ENCODE measurements at regions not wholly inside any gene's neighbourhood (a gene's known extent, or its start where the extent isn't known, plus 50 kb on each side); places are given as distances from the start of the nearest gene placed in this dataset.

DNA sequence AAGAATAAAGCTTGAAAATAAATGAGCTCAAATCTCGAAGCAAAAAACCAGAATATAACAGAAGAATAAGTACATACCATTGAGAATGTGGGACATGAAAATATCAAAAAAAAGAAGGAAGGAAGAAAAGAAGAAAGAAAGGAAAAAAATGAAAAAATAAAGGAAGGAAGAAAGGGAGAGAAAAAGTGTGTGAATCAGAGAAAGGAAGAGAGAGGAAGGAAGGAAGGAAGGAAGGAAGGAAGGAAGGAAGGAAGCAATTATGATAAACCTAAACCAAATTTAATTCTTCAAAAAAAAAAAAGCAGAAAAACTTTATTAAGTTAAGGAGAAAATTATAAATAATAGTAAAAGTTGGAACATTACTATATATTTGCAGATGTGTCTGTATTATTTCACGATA, 949.8 kb downstream of the NLGN4X start:
- no peak for DNase-seq

DNA sequence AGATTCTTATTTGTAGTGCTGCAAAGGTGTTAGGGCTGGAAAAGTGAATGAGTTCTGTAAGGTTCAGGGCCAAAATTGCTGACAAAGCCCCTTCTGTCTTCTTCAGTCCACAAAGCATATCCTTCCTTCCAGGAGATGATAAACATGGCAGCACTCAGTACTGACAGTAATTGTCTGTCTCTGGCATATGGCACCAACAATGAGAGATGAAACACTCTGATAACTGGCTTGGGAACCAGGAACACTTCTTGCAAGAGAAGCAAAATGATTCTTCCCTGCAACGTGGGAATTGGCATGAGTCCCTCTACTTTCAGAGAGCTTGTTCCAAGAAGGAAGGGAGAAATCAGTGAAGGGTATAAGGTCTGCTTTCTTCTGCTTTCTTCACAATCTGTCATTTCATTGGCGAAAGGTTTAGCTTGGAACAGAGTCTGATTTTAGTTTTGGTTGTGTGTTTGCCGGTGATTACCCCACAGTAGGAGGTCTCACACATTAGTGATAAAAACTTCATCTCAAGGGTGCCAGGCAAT, 963.3 kb downstream of the NLGN4X start:
- no peak for DNase-seq

DNA sequence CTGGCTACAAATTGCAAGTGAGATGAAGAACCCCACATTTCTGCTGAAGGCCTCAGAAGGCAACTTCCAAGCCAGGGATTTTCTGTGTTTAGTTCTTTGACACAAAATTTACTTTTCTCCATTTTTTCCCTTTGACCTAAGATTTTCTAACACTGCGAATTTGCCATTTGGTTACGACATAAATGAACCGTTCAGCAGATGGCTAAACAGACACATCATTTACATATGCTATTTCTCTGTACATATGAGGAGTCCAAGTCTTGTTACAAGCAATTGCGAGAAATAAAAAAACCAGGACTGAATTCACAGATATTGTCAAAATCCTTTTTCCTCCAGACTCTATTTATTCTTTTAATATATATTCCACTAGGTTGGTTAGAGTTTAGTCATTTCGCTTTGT, 978.6 kb downstream of the NLGN4X start:
- DNase-seq, result no peak

DNA sequence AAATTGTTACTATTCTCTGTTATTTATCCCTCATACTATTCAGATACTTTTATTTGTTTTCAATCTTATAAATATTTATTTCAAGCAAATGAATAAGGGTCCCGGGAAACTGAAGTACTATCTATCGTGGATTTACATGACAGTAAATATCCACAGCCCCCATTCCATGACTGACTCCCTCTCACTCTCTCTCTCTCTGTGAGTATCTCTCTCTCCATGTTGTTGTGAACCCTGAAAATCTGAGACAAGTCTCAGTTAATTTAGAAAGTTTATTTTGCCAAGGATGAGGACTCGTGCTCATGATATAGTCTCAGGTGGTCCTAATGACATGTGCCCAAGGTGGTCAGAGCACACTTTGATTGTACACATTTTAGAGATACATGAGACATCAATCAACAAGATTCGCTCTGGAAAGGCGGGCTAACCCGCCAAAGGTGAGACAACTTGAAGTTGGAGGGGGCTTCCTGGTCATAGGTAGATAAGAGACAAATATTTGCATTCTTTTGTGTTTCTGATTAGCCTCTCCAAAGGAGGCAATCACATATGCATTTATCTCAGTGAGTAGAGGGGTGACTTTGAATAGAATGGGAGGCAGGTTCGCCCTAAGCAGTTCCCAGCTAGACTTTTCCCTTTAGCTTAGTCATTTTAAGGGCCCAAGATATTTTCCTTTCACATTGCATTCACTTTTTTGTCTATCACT, 986.4 kb downstream of the NLGN4X start:
- no peak for DNase-seq

DNA sequence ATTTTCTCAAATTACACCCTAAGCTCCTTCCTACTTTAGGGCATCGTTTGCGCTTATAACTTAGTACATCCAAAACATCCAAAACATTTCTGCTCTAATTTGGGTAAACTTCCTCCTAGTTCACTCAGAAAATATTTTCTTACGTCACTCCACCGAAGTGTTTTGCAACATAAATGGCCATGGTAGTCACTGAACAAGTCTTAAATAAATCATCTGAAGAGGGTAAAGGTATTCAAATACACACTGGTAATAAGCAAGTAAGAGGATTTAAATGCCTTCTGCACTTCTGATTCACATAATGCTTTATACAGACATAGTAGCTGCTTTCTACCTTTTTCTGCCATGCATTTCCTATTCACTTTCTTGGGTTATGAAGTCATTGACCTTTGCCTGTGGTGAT, 991.9 kb downstream of the NLGN4X start:
- no peak for DNase-seq

DNA sequence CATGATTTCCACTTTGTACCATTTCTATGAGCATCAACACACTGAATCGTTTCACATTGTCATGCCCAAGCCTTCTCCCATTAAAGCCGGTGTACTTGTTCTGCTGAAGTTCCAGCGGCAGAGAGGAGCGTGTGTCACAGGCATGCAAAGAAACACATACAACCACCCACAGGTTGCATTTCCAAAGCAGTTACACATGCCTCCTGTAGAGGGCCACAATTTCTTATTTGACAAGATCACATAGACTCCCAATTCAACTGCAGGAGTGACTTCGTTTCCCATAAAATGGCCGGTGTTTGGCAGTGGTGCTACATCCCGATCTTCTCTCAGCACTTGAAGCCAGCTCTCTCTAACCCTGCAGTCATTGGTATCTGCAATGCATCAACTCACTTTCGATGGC, 992.6 kb downstream of the NLGN4X start:
- no peak for DNase-seq

DNA sequence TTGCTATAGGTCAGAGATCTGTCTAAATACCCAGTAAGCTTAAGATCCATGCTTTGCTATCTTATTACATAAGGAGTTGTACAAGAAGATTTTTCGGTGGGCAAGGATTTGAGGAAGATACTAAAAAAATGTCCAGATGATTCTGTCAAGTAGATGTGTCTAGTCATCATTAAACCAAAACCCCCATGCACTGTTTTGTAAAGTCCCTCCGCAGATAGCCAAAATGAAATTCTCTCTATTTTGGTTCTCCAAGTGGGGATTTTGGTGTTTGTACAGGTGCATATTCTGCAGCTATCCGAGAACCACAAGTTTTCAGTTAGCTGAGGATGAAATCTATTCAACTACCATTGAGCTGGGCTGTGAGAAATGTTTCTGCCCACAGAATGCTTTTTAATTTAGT, 994.8 kb downstream of the NLGN4X start:
- DNase-seq, result no peak

DNA sequence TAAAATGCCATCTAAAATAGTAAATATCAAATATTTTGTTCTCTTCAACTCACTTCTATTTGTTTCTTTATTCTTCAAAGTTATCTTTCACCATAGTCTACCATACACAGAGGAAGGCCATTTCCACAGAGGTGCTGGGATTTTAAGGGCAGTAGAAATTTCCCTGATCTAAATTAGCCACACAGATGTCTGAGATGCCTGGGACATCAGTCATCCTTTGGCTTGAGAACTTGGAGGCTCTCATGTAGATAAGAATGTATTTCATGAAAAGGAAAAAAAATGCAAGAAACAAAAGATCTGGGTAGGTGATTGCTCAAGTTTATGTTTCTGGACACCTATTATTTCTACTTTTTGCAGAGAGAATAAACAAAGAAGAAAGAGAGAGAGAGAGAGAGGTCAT, 1008.2 kb downstream of the NLGN4X start:
- no peak for DNase-seq

DNA sequence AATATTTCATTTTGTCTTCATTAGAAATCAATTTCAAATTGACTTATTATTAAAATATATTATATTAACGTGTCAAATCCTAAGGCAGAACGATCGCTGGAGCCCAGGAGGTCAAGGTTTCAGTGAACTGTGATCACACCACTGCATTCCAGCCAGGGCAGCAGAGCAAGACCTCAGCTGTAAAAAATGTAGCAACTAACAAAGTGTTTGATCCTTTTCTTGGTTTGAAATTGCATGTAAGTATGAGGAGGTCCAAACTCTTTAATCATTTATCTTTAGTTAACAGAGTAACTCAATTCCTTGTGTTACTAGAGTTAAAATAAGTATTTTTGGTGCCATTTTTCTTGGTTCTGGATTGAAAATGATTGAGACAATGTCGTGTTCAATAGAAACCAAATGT, 1033.9 kb downstream of the NLGN4X start:
- no peak for DNase-seq

DNA sequence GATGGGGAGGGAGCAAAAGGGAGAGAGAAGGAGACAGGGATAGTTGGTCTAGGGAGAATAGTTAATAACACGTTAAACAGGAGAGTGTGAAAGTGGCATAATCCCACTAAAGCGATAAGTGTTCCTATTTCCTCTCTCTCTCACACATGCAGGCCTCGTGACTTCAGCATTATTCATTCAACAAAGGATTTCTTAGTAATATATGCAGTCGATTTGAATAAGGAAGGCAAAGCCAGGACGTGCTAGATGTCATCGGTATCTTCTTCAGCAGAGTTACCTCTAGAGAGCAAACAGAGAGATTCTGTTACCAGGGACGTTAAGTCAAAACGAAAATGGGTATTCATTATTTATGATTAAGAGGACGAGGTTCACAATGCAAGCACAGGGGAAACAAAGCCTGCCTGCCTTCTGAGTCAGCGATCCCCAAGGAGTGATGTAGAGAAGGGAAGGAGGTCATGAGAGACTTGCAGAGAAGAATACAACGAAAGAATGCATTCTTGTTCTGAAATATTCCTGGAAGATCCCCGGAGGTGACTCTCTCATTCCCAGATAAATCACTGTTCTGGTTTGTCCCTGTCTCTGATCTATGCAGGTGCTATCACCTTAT, 1048.4 kb downstream of the NLGN4X start:
- no peak for DNase-seq

DNA sequence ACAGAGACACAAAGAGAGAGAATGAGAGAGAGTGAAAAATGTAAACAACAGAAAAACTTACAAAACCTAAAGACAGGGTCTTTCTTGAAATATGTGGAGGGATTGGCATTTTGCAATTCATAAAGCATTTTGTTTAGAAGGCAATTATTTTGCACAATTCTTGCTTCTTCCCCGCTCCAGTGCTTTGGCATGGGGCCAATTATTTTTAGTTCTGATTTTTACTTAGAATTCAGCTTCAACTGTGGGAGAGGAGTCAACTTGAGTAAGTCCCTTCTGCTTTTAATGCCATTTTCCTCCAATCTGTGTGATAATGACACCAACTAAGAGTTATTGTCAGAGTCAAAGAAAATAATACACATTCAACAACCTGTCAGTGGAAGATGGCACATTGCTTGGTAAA, 1051.9 kb downstream of the NLGN4X start:
- no peak for DNase-seq

DNA sequence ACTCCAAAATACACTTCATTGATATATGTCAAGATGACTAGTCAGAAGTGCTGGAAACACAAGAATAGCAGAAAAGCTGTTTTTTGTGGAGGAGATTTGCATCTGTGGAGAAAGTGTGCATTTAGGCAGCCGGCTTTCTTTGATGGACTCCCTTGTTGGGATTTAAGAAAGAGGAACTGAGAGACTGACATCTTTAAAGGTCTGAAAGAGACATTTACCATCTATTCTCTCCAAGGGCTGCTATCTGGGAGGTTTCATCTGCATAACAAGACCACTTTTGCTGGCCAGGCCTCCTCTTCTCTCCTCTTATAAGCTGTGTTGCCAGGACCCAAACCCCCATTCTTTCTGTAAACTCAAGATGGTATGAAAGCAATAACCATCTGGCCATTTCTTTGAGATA, 1065.0 kb downstream of the NLGN4X start:
- DNase-seq, result no peak

DNA sequence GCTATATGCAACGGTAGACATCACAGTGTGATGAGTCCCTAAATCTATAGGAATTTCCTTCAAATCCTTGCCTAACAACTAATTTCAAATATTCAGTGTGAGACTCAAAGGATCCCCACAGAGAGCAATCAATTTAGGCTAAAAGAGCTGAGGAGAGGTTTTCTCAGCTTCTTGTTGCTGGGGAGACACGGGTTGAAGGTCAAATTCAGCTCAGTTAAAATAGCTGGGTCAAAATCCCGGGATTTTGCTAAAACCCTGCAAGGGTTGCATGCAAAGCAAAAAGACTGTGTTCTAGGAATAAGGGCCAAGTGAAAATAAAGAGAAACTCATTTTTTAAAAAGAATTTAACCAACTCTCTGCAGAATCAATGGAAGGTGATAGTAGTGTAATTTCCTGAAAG, 1073.4 kb downstream of the NLGN4X start:
- DNase-seq, result no peak

DNA sequence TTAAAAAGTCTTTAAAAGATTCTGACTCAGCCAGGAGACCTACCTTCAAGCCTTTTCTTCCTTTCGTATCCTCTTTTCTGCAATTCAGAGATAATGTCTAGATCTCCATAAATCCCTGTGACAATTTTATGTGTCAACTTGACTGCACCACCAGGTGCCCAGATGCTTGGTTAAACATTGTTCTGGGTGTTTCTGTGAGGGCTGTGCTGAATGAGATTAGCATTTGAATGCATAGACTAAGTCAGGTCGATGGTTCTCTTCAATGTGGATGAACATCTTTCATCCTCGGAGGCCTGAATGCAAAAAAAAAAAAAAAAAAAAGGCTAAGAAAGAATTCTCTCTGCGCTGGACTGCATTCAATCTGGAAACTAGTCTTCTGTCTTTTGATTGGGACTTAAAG, 1082.7 kb downstream of the NLGN4X start:
- no peak for DNase-seq

DNA sequence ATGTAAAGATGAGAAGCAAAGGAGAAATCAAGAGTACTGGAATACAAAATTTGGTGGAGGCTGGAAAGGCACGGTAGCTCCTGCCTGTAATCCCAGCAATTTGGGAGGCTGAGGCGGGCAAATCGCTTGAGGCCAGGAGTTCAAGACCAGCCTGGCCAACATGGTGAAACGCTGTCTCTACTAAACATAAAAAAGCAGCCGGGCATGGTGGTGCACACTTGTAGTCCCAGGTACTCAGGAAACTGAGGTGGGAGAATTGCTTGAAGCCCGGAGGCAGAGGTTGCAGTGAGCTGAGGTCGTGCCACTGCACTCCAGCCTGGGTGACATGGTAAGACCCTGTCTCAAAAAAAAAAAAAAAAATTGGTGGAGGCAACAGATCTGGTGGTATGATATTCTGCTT, 1086.0 kb downstream of the NLGN4X start:
- DNase-seq, result no peak

DNA sequence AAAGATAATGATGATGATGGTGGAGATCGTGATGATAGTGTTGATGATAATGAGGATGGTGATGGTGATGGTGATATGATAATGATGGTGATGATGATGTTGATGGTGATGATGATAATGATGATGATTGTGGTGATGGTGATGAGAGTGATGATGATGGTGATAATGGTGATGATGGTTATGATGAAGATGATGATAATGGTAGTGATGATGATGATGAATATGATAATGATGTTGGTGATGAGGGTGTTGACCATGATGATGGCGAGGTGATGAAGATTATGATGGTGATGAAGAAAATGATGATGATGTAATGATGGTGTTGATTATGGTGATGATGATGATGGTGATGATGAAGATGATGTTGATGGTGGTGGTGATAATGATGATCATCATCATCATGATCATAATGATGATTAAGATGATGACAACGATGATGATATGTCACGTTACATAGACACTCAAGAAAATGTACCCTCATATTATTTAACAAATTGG, 1106.4 kb downstream of the NLGN4X start:
- DNase-seq, result no peak

DNA sequence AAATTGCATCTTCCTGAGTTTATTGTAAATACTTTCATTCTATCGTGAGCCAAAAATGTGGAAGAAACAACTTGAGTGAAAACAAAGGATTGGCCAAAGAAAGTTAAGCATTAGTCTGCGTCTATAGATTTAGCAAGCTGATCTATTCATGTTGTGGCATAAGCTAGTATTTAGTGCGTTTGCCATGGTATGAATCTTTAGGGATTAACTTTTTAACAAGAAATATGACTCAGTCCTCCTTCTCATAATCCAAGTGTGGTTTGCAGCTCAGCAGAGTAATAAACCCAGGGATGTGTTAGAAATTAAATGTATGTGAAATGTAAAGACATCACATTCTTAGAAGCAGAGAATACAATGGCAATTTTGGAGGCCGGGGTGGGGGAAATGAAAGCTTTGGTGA, 1110.9 kb downstream of the NLGN4X start:
- DNase-seq, result no peak

DNA sequence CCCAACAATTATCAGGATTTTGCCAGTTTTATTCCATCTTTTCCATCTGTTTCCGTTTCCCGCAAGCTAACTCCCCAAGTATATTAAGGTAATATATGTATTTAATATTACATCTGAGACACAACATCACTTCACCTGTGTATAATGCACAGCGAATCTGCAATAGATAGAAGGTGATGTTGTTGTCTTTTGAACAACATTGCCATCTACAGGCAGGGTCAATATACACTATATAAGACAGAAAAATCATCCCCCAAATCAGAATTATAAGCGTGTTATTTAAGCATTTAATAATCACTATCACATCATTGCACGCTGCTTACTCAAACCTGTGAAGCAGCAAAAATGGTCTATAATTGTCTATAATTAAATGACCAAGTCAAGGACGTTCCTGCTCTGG, 1115.5 kb downstream of the NLGN4X start:
- no peak for DNase-seq

DNA sequence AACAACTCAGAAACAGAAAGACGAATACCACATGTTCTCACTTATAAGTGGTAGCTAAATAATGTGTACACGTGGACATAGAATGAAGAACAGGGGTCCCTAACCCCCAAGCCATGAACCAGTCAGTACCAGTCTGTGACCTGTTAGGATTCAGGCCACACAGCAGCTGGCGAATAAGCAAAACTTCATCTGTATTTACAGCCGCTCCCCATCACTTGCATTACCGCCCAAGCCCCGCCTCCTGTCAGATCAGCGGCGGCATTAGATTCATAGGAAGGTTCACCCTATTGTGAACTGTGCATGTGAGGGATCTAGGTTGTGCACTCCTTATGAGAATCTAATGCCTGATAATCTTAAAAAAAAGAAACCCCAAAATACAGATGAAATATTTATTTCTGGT, 1128.7 kb downstream of the NLGN4X start:
- no peak for DNase-seq

DNA sequence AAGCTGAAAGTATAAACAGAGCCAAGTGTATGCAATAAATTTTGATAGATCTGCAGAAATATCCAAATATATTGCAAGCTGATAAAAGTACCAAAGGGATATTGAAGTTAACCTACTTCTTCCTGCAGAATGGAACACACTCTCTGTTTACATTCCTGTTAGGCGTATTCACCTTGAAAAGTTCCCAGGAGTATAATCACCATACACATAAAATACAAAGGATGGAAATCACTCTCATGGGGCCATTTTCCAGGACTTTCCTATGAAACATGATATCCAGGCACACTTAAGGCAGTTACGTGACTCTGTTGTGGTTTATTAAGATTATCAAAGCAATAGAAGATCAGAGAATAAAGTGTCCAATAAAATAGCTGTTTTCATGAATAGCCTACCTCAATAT, 1142.3 kb downstream of the NLGN4X start:
- no peak for DNase-seq

DNA sequence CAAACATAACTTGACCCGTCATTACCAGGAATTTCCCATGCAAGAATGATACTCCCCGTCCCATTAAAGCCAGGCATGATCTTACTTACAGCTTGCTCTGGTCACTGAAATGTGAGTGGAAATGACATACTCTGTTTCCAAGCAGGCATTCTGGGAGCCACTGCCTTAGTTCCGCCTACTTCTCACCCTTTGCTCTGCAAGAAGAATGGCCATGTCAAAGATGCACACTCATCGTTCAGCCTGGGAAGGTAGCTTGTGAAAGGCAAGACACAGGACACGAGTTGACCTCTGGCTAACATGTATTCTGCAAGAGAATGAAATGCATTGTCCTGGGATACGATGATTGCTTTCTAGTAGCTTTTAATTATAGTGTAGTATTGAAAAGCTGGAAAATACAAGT, 1144.4 kb downstream of the NLGN4X start:
- DNase-seq, result no peak

DNA sequence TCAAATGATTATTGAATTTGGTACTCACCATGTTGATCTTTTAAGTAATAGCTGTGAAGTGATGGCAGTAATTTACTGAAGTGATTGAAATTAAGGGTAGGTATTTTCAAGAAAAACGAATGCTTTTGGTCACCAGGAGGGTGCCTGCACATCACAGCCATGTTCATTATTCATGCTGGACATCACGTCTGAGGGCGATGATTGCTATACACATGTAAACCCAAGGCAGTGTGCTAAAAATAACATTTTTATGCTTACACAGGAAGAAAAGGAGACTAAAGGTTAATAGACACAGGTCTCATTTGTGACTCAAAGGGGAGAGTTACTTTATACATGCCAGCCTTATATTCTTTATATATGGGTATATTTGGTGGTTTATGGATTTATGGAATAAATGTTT, 1146.0 kb downstream of the NLGN4X start:
- no peak for DNase-seq

DNA sequence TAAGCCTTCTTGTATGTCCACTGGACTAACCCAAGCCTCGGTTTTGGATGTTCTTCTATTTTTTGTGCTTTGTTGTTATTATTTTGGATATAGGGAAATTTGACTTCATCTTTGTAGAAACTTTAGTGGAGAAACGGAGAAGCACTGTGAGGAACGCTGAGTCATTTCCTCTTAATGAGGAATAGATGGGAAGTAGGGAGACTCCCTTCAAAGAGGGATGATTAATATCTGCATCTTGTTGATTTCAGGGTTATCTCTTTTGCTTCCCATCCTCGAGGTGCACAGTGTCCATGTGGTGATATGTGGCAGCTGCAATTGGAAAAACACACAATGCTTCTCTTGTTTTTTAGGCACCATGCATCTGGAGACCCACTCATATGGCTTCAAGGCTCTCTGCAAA, 1147.9 kb downstream of the NLGN4X start:
- DNase-seq, result no peak

DNA sequence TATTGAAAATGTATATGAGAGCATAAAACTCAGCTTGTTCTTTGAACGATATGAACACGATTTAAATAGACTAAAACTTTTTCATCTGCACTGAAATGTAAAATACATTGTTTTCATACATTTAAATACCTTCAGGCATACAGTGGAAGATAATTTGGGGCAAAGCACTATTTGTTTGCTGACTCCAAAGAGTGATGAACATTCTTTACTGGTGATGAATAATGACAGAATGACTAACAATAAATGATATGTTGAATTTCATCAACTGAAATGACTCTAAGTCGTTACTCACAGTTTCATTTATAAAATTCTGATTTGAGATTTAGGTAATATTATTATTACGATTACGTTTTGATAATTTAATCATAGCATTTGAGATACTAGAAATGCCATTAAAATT, 1160.1 kb downstream of the NLGN4X start:
- no peak for DNase-seq

DNA sequence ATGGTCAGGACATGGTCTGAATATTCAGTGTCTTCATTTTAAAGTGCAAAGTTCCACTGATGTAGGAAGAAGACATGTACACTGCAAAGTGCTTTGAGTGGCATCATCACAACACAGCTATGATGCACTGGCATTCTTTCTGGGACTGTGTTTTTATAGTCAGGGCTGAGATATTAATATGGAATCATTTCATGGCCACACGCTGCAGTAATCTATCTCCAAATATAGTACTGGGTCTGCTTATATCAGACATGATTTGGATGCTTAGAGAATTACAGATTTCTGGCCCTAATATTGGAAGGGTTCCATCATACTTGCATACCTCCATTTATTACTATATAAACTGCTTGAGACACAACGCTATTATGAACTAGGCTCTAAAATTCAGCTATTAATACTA, 1170.9 kb downstream of the NLGN4X start:
- DNase-seq, result no peak
